Hippocampal formation (tissue), 2 donors: ENCODE measurements at regions not wholly inside any gene's neighbourhood (a gene's known extent, or its start where the extent isn't known, plus 50 kb on each side); places are given as distances from the start of the nearest gene placed in this dataset.
"Not testable (repeated sequence)": the region's sequence is repeated elsewhere in the genome, so short reads cannot be mapped to it uniquely, and the experiment has no call there.

ENCODE experiments used
- DNase-seq, 2 donors: peaks; one replicate each; lab custom pipeline; 2025; lab: John Stamatoyannopoulos, UW

DNA sequence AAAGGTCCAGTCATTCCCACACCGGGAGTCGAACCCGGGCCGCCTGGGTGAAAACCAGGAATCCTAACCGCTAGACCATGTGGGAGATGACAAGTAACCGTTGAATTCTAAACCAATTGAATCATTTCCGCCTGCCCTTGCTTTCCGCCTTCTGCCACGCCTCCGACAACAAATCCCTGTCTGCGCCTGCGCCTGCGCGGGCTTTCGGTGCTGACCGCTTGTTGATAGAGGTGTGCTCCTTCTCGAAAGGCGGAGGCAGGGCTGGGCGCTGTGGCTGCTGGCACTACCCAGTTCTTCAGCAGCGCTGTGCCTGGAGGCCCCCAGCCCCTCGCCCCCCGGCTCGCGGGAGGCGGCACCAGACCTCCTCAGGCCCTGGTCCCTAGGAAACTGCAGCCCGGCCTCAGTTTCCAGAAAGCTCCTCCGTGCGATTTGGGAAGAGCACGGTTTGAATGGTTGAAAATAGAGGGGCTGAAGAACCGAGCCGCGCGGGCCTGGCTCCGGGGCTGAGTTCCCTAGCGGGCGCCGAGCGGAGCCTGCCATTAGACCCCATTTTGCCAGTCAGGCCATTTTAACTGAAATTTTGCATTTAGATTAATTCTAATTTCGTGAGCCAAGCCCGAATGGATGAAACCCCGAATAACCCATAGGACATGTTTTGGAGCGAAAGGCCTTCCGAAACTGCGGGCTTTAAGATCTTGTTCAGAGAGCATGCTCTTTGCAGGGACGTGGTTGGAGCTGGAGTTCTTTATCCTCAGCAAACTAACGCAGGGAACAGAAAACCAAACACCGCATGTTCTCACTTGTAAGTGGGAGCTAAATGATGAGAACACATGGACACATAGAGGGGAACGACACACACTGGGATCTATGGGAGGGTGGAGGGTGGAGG, 219.3 kb upstream of the ATP10A start:
- DNase-seq = peak; percentile 94

DNA sequence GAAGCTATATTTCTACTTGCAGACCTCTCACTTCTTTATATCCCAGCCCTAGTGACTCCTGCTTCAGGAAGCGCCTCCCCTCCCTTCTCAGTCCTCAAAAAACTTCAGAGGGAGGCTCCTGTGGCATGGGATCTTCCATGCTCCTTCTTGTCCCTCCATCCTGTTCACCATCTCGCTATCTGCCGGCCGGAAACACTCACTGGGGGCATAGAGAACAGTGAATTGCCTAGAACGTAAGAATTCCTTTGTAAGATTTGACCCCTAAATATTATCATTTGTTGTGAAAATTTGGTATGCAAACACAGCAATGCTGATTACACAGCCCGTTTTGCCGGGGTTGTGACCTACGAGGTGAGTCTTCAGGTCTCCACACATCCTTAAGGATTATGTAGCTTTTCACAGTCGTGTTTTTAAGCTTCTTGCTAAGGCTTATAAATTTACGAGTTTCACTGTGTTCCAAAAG, 218.7 kb upstream of the ATP10A start:
- DNase-seq = no peak

DNA sequence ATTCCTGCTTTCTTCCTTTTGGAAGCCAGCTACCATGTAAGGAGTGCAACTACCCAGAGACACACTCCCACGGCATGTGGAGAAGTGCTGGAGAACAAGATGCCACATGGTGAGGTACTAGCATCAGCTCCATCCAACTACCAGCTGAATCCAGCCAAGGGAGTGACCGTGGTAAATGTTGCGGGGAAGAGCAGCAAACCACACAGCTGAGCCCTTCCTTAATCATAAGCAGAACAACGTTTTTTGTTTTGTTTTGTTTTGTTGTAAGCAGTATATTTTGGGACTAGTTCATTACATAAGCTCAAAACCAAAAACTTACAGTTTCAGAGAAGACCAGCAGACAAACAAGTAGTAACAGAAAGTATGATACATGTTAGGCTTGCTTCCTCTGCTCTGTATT, 212.6 kb upstream of the ATP10A start:
- no peak for DNase-seq

- DNase-seq = no peak
These were observed 210.6 kb upstream of the ATP10A start for GRCh38 chr15:26073430-26074333.

GRCh38 chr15:26070095-26070532, 207.0 kb upstream of the ATP10A start:
- DNase-seq = no peak

- peak in 1 of 2 donors; percentile 7 for DNase-seq
These were observed 206.1 kb upstream of the ATP10A start for GRCh38 chr15:26069231-26069641.

- DNase-seq = no peak
These were observed 203.8 kb upstream of the ATP10A start for GRCh38 chr15:26066896-26067295.

DNA sequence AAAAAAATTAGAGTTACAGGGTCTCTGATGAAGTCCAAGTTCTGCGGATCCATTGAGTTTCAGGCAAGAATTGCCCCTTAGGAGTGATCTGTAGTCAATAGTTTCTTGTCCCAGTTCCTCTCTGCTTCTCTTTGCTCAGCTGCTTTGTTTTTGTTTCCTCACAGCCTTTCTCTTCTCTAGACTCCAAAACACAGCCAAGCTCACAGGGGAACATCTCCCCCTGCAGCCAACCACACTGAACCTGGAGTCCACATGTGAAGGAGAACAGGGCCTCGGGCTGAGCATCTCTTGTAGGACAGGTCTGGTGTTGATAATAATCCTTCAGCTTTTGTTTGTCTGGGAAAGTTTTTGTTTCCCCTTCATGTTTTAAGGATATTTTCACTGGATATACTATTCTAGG, 202.6 kb upstream of the ATP10A start:
- no peak for DNase-seq

DNA sequence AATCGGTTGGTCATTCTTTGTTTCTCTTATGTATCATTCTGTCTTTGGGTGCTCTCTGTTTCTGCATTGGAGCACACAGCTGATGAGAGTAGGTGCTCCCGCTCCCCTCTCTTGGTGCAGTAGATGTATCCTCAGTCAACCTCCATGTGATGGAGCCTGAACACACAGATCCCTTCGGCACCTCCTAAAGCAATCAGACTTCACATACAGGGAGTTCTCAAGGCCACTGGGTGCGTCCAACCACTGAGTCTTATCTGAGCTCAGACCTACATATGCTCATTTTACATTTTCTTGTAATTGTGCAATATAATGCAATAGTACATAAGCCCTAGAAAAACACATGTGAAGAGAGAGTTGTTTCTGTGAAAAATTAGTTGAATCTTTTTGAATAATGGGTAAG, 198.1 kb upstream of the ATP10A start:
- DNase-seq = no peak

DNA sequence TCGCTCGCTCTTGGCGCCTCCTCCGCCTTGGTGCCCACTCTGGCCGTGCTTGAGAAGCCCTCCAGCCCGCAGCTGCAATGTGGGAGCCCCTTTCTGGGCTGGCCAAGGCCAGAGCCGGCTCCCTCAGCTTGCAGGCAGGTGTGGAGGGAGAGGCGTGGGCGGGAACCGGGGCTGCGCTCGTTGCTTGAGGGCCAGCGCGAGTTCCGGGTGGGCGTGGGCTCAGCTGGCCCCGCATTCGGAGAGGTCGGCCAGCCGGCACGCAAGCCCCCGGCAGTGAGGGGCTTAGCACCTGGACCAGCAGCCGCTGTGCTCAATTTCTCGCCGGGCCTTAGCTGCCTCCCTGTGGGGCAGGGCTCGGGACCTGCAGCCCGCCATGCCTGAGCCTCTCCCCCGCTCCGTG, 193.6 kb upstream of the ATP10A start:
- not testable (repeated sequence) for DNase-seq

DNA sequence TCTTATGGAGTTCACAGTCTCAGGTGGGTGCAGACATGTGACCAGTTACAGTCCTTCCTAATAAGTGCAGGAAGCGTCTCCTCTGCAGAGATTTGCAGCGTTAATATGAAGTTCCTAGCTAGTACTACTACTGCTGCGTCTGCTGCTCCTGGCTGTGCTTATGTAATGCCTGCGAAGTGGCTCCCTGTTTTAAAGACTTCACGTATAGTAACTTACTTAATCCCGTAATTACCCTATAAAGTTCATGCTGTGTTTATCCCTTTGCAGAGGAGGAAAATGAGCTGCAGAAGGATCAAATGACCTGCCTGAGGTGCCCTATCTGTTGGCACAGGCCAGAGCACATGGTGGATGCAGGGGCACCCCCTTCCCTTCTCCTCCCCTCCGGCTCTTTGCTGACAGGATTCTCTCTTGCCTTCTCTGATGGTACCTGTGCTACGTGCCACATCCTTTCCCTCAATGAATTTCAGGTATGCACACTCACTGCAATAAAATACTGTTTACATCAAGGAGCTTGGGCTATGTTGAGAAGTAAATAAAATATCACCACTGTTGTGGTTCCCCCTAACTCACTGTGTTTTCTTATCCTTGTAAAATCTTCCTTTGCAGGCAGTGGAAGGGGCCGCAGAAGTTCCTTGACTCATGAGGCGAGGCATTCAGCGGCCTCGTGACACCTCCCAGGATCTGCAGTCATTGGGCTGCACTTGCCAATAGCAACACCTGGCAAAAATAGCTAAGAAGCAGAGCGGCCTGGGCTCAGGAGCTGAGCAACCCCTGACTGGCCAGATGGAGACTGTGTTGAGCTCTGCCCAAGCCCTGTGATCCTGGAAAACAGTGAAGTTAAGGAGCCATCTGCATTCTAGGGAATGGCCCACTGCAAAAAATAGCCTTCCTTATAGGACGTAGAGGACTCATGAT, 188.9 kb upstream of the ATP10A start:
- DNase-seq = no peak

GRCh38 chr15:26050984-26051383, 187.9 kb upstream of the ATP10A start:
- DNase-seq = no peak

DNA sequence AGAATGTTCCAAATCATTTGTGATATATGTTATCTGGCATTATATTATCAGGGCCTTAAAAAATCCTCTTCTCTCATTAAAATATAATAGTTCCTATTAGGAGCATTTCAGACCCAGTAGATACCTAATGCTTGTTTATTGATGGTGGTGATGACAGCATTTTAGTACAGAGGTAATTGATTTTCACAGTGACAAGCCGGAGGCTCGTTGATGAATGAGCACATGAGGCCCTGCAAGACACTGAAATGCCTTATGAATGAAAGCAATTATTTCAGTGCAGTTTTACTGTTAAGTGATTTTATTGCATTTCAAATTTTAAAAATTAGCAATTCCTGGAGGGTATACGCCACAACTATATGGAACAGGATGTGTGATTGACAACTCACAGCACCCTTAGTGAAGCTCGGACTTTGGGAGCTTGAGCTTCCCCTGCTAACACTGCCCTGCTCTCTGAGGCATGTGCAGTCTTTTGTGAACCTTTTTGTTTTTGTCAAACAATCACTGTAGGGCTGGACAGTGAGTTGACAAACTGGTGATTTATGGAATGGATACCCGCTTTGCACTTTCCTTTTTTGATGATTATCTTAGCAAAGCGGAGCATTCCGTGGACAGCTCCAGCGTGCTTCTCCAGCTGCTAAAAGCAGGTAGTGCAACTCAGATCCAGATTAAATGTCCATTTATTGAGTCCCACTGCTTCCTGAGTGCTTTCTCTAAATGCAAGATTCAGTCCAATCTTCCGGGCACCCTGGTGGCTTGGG, 187.0 kb upstream of the ATP10A start:
- no peak for DNase-seq

DNA sequence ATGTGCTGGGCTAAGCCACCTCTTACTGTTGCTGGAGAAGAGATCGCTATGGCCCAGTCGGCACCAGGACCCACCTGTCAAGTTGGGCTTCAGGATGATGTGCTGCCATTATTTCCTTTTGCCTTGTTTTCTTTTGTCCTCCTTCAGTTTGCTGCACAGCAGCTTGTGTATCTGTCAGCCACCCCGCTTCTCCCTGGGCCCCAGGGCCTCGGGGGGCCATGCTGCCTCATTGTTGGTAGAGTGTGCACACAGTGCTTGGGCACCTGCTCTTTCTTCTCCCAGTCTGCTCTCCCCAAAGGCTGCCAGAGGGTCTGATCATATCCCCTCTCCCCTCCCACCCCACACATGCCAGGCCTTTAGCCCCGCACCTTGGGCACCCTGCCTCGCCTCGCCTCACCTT, 185.5 kb upstream of the ATP10A start:
- no peak for DNase-seq

DNA sequence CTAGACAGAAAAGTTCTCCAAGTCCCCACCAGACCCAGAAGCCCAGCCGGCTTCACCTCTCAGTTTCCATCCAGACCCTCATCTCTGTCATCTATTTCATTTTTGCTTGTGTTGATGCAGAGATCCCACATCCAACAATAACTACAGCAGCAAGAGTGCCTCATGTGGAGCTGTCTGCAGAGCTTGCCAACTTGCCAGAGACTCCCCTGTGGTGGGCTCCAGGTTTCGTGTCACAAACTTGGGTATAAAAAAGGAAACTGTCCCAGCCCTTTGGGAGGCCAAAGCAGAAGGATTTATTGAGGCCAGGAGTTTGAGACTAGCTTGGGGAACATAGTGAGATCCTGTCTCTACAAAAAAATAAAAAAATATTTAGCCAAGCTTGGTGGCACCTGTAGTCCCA, 182.4 kb upstream of the ATP10A start:
- DNase-seq = no peak

GRCh38 chr15:26043018-26043417, 179.9 kb upstream of the ATP10A start:
- no peak for DNase-seq

GRCh38 chr15:26038693-26039092, 175.6 kb upstream of the ATP10A start:
- DNase-seq = no peak

DNA sequence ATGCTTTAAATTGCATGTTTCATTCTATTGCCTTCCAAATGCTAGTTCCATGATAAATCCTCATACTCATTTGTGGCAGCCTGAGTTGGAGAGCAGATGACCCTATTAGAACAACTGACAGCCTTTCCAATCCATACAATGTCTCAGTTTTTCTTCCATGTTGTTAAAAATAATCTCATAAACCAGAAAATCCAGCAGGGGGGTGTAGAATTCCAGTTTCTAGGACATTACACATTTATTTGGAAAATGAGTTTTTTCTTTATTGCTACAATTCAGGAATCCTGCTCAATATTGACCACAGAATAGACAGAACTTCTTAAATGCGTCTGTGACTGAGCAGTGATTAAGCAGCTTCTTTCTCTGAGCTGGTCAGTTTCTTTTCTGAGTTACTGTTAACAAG, 174.2 kb upstream of the ATP10A start:
- DNase-seq = peak in 1 of 2 donors; percentile 8

DNA sequence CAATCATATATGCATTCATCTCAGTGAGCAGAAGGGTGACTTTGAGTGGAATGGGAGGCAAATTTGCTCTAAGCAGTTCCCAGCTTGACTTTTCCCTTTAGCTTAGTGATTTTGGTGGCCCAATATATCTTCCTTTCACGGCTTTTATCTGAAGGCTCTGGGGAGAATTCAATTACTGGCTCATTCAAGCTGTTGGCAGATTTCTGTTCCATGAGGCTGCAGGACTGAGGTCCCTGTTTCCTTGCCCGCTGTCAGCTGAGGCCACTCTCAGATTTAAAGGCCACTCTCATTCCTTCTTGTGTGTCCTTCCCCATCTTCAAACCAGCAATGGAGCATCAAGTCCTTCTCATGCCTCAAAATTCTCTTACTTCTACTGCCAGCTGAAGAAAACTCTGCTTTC, 170.4 kb upstream of the ATP10A start:
- DNase-seq = no peak

GRCh38 chr15:26032162-26032846, 169.2 kb upstream of the ATP10A start:
- DNase-seq = no peak
